Ectodermal cell (in vitro differentiated cells): ENCODE measurements at regions not wholly inside any gene's neighbourhood (a gene's known extent, or its start where the extent isn't known, plus 50 kb on each side); places are given as distances from the start of the nearest gene placed in this dataset.

Experiments
- H3K27ac ChIP-seq: 2 replicates; pipeline ENCODE4 v1.7.0; 2013; ENCODE audit warnings: mild to moderate bottlenecking, low read depth, low read length; ENCODE audit not compliant: insufficient read depth, poor library complexity, severe bottlenecking
- H3K27me3 ChIP-seq: 2 replicates; pipeline ENCODE4 v1.7.0; 2013; ENCODE audit warnings: mild to moderate bottlenecking, low read length; ENCODE audit not compliant: insufficient read depth, control insufficient read depth, poor library complexity, severe bottlenecking
- H3K36me3 ChIP-seq: one replicate; pipeline ENCODE4 v1.7.0; 2013; ENCODE audit warnings: low read length; ENCODE audit not compliant: control insufficient read depth, insufficient read depth
- H3K4me1 ChIP-seq: one replicate; pipeline ENCODE4 v1.7.0; 2013; ENCODE audit warnings: low read length; ENCODE audit not compliant: control insufficient read depth, insufficient read depth
- H3K4me3 ChIP-seq: 2 replicates; pipeline ENCODE4 v1.7.0; 2013; ENCODE audit warnings: low read depth, low read length, control low read depth; ENCODE audit not compliant: insufficient read depth
- H3K9me3 ChIP-seq: 2 replicates; pipeline ENCODE4 v1.7.0; 2013; ENCODE audit warnings: mild to moderate bottlenecking, low read length, moderate library complexity; ENCODE audit not compliant: control insufficient read depth
- WGBS, 2 experiments: methylation state at CpG; one replicate each; pipeline ENCODE4 v1.1.7; 2013; ENCODE audit warnings: missing lambda C conversion rate in 2 of 2; 5-methylcytosine and 5-hydroxymethylcytosine counted together

DNA sequence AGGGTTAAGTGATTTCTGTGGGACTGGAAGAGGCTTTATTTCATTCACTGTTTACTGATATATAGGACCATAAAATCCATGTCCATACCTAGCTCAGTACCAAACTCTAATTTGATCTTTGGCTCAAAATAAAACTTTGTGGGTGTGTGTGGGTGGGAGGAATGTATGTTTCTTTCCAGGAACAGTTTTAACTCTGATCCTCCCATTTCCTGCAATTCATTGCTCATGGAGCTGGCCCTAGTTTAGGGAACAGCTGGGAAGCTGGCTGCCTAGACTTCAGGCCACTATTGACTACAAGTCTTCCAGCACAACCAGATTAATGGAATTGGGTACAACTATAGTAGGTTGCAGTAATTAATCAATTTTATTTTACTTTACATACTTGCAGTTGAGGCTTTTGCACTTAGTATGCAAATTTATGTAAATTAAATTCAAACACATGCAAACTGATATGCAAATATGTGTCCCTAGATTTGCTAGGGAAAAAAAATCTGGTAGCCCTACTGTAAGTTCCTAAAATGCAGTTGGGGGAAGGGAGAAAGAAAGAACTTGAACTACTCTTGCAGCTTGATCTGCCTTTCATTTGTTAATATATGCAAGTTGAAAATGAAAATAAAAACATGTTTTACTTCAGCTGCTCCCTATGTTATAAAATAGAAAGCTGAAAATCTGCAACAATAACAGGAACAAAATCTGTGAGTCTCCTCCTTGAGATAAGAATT lies 1070.3 kb upstream of the CELF4 start:
- no peak overlapping the region for H3K4me3 ChIP-seq
- H3K9me3 ChIP-seq, result no peaks in the 10 kb centered on the region
- no peaks in the 10 kb centered on the region for H3K27me3 ChIP-seq
- no peaks in the 10 kb centered on the region for H3K36me3 ChIP-seq
- H3K4me1 ChIP-seq, result no peaks in the 10 kb centered on the region
- no peak overlapping the region for H3K27ac ChIP-seq

DNA sequence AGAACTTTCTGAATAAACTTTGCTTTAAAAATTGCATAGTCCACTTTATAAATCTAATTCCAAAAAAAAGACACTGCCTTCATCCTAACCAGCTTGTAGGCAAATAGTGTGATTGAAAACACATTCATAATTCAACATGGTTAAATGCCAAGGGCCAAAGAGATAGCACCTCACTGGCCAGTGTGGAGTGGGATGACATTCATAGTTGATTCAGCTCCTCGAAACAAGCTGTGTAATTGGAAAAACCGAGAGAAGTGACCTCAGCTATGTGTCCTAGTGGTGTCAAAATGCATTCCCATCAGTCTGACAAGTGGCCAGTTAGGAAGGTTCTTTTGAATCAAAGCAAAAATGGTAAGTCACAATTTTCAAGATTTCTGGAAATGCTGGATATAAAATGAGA lies 1068.5 kb upstream of the CELF4 start:
- H3K4me3 ChIP-seq, result no peak overlapping the region
- no peaks in the 10 kb centered on the region for H3K9me3 ChIP-seq
- WGBS, 2 experiments, result 84 to 96% methylated on average over 2 of the region's 2 CpGs
- no peak overlapping the region for H3K27ac ChIP-seq
- H3K4me1 ChIP-seq, result no peaks in the 10 kb centered on the region
- no peaks in the 10 kb centered on the region for H3K27me3 ChIP-seq
- H3K36me3 ChIP-seq, result no peaks in the 10 kb centered on the region

DNA sequence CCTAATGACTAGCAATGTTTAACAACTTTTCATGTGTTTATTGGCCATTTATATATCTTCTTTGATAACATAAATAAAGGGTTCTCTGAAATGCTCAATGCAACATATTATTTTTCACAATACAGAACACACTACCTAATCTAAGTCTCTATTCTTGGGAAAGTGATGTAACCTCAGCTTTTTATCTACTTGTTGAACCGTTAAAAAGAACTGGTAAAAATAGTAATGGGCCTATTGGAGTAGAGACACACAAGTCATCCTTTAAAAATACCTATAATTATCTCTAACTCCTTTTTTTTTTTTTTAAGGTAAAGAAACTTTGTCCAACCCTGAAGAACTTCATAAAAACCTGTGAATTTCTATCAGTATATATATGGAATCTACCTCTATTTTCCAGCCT lies 1067.7 kb upstream of the CELF4 start:
- no peaks in the 10 kb centered on the region for H3K27me3 ChIP-seq
- no peaks in the 10 kb centered on the region for H3K36me3 ChIP-seq
- no CpG with 5 or more reads among the region's 1 CpG for WGBS, 2 experiments
- H3K9me3 ChIP-seq, result no peaks in the 10 kb centered on the region
- no peaks in the 10 kb centered on the region for H3K4me1 ChIP-seq
- H3K27ac ChIP-seq, result no peak overlapping the region
- no peak overlapping the region for H3K4me3 ChIP-seq

DNA sequence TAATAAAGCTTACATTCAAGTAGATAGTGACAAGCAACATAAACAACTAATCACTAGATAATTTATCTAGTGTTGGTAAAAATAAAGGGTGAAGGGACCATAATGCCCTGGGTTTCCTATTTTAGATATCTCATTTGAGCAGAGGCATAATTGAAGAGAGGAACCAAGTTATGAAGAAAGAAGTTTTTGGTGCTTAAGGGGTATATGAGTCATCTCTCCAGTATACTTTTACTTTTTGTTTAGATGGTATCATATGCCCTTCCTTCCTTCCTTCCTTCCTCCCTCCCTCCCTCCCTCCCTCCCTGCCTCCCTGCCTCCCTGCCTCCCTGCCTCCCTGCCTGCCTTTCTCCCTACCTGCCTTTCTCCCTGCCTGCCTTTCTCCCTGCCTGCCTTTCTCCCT lies 1053.5 kb upstream of the CELF4 start:
- H3K9me3 ChIP-seq, result no peaks in the 10 kb centered on the region
- H3K4me1 ChIP-seq, result no peaks in the 10 kb centered on the region

DNA sequence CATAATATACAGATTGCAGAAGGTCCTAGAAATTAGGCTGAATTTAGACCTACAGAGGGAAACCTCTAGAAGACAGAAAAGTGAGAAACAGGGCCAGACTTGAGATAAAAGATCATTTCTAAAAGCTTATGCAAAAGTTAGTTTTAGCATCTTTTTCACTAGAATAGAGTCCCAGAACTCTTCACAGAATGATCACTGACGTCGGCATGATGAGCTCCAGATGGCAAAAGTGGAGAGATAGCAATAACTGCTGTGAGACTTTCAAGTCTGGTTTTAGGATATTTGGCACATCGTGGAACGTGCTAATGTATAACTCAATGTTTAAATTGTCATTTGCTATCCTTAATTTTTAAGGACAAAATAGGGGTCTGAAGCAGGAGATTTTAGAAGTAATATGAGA lies 1050.7 kb upstream of the CELF4 start:
- no peaks in the 10 kb centered on the region for H3K36me3 ChIP-seq
- no peak overlapping the region for H3K27ac ChIP-seq
- no peaks in the 10 kb centered on the region for H3K4me1 ChIP-seq
- no peaks in the 10 kb centered on the region for H3K9me3 ChIP-seq
- WGBS, 2 experiments, result 77 to 82% methylated on average over 4 of the region's 4 CpGs
- no peak overlapping the region for H3K4me3 ChIP-seq
- H3K27me3 ChIP-seq, result no peaks in the 10 kb centered on the region

More for the DNA sequence above, 1053.5 kb upstream of the CELF4 start:
- H3K27me3 ChIP-seq, result no peaks in the 10 kb centered on the region
- H3K36me3 ChIP-seq, result no peaks in the 10 kb centered on the region
- H3K27ac ChIP-seq, result no peak overlapping the region
- no peak overlapping the region for H3K4me3 ChIP-seq

DNA sequence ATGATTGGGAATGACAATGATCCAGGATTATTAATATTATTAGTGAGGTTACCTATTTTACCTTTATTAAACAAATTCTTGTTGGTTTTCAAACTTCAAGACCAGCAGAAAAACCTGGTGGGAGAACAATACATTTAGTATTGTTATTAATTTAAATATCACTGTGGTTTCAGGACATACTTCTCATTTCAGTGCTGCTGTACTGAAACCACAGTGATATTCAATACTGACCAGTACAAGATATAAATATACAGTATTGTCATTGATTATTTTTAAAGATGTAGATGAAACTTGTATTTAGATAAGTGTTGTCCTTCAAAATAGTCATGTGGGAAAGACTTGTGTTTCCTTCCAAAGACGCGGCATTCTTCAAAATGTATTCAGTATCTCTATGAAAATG lies 1047.3 kb upstream of the CELF4 start:
- Histone ChIP-seq H3K4me1 (no peaks in the 10 kb centered on the region), H3K27me3 (no peaks in the 10 kb centered on the region), H3K27ac (no peak overlapping the region), H3K36me3 (no peaks in the 10 kb centered on the region), H3K9me3 (no peaks in the 10 kb centered on the region), H3K4me3 (no peak overlapping the region)
- 95 to 99% methylated on average over 2 of the region's 2 CpGs for WGBS, 2 experiments

DNA sequence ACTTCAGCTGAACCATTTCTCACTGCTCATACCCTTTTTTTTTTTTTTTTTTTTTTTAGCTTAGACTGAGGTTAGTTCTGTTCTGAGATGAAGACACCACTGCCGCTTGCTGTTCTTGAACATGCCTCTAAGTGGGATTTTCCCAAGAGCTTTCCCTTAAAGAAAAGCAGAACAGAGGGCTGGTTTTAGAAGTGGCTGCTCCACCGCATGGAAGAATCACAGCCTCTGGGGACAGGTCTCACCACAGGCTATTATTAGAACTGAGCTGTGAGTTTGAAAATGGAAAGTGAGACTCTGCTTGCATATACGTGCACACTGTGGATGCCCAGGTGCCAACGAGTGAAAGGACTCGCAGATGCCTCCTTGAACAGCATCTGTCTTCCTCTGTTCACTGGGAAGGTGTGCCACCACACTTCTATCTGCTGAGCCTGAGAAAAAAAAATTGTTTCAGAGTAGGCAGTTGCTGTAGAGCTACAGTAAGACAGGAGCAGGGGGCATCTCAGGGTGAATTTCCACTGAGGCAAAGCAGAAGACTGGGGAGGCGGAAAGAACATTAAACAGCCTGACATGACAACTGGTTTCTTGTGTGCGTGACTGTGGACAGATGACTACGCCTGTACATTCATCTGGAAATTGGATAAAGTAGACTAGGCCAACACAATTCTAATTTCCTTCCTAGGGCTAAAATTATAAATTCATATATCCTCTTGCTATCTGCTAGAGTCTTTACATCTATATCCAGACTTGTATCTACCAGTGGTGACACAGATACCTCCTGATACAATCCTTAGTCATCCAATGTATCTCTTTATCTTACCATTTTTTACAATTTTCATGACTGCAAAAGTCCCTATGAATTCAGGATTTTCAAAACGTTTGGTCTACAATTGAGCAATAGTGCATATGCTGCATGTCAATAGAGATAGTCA lies 1045.7 kb upstream of the CELF4 start:
- Histone ChIP-seq H3K4me1 (no peaks in the 10 kb centered on the region), H3K9me3 (no peaks in the 10 kb centered on the region), H3K4me3 (no peak overlapping the region), H3K27ac (no peak overlapping the region), H3K27me3 (no peaks in the 10 kb centered on the region), H3K36me3 (no peaks in the 10 kb centered on the region)
- 95% methylated on average over 9 of the region's 9 CpGs for WGBS, 2 experiments

DNA sequence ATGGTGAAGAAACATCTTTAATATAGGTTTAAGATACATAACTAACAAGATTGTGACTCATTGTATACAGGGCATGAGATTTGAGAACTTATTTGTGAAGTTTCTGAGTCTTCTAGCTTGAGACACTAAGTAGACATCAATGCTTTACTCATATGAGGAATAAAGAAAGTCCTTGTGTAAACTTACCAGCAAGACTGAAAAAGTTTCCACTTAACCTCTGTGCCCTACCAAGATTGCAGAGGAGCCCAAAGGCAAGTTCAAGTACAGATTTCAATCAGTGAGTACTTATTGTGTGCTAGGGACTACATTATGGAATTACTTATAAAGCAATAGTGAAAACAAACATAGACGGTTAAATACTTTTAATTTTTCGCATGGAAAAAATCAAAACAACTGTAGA lies 1041.2 kb upstream of the CELF4 start:
- Histone ChIP-seq H3K36me3 (no peaks in the 10 kb centered on the region), H3K27ac (no peak overlapping the region), H3K4me3 (no peak overlapping the region), H3K4me1 (peaks cover 6% of the 10 kb centered on the region), H3K27me3 (no peaks in the 10 kb centered on the region), H3K9me3 (no peaks in the 10 kb centered on the region)
- WGBS, 2 experiments, result 98 to 100% methylated on average over 2 of the region's 2 CpGs

DNA sequence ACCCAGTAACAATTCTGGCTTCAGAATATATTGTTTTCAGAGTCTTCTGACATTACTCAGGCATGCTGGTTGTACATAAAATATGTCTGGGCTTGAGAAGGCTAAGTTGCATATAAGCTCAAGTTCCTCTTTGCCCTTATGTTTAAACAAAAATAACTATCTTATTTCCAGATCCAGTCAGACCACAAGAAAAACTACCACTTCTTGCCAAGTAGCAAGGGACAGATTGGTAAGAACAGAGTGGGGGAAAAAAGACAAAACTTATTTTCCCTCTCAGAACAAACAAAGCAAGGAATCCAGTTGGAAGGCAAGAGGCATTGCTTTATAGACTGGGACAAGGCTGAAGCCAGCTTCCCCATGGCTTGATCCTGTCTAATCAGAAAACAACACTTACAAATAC lies 1036.7 kb upstream of the CELF4 start:
- H3K27ac ChIP-seq, result no peak overlapping the region
- no peaks in the 10 kb centered on the region for H3K36me3 ChIP-seq
- no peaks in the 10 kb centered on the region for H3K27me3 ChIP-seq
- H3K4me3 ChIP-seq, result no peak overlapping the region
- no peaks in the 10 kb centered on the region for H3K9me3 ChIP-seq
- peaks cover 6% of the 10 kb centered on the region for H3K4me1 ChIP-seq

DNA sequence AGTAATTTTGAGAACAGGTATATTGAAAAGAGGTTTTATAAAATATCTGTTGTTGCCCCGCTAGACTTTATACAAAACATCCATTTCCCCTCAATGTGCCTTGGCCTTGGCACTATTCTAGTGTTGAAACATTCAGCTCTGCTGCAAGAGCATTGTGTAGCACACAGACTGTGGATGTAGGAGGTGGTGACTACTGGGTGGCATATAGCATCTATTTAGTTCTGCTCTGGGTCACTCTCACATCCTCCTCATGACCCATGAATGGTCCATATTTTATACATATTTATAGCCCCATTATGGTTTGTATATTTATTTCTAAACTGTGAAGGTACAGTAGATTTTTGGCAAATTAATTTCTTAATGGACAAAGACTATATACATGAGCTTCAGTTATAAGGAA lies 1022.0 kb upstream of the CELF4 start:
- no peaks in the 10 kb centered on the region for H3K4me1 ChIP-seq
- H3K27me3 ChIP-seq, result no peaks in the 10 kb centered on the region
- H3K9me3 ChIP-seq, result no peaks in the 10 kb centered on the region
- 88% methylated on average over 1 of the region's 1 CpG; no CpG with 5 or more reads in 1 of the 2 experiments for WGBS, 2 experiments
- H3K4me3 ChIP-seq, result no peak overlapping the region
- H3K27ac ChIP-seq, result no peak overlapping the region
- no peaks in the 10 kb centered on the region for H3K36me3 ChIP-seq
